H9 (cell line): ENCODE measurements at regions not wholly inside any gene's neighbourhood (a gene's known extent, or its start where the extent isn't known, plus 50 kb on each side); places are given as distances from the start of the nearest gene placed in this dataset.

ENCODE experiments used
- DNase-seq: peaks from one replicate; pipeline ENCODE4 v3.0.0-alpha.2; 2017
- H2AFZ ChIP-seq: one replicate; pipeline ENCODE4 v1.6.1; 2013; ENCODE audit warnings: mild to moderate bottlenecking, low read length, control low read depth, moderate library complexity
- H2AK5ac ChIP-seq: 2 replicates; pipeline ENCODE4 v1.6.1; 2013; ENCODE audit warnings: low read length, control low read depth, mixed read lengths; ENCODE audit not compliant: insufficient read length
- H2BK120ac ChIP-seq: one replicate; pipeline ENCODE4 v1.6.1; 2013; ENCODE audit warnings: low read depth, mild to moderate bottlenecking, low read length, control low read depth, inconsistent platforms; ENCODE audit not compliant: poor library complexity, severe bottlenecking
- H2BK12ac ChIP-seq: 2 replicates; pipeline ENCODE4 v1.6.1; 2013; ENCODE audit warnings: low read length, control low read depth, mixed read lengths, low read depth; ENCODE audit not compliant: insufficient read length
- H2BK15ac ChIP-seq: 2 replicates; pipeline ENCODE4 v1.6.1; 2013; ENCODE audit warnings: low read depth, low read length, control low read depth
- H2BK20ac ChIP-seq: one replicate; pipeline ENCODE4 v1.6.1; 2013; ENCODE audit warnings: low read depth, mild to moderate bottlenecking, low read length, control low read depth, inconsistent platforms; ENCODE audit not compliant: poor library complexity, severe bottlenecking
- H2BK5ac ChIP-seq: 2 replicates; pipeline ENCODE4 v1.6.1; 2013; ENCODE audit warnings: low read length, control low read depth, mixed read lengths; ENCODE audit not compliant: insufficient read length
- H3K14ac ChIP-seq: 2 replicates; pipeline ENCODE4 v1.6.1; 2013; ENCODE audit warnings: low read length, control low read depth; ENCODE audit not compliant: insufficient read depth
- H3K18ac ChIP-seq: 2 replicates; pipeline ENCODE4 v1.6.1; 2013; ENCODE audit warnings: low read depth, mild to moderate bottlenecking, mixed read lengths, low read length, control low read depth; ENCODE audit not compliant: insufficient read length
- H3K23ac ChIP-seq: 2 replicates; pipeline ENCODE4 v1.6.1; 2013; ENCODE audit warnings: low read length, control low read depth, mixed read lengths, low read depth; ENCODE audit not compliant: insufficient read length
- H3K23me2 ChIP-seq: 2 replicates; pipeline ENCODE4 v1.6.1; 2013; ENCODE audit warnings: low read depth, mild to moderate bottlenecking, mixed read lengths, low read length, control low read depth; ENCODE audit not compliant: insufficient read length, poor library complexity, severe bottlenecking
- H3K27ac ChIP-seq: 2 replicates; pipeline ENCODE4 v1.5.1; 2013; ENCODE audit warnings: low read length, control low read depth, mixed read lengths, low read depth; ENCODE audit not compliant: insufficient read length
- H3K27me3 ChIP-seq: 2 replicates; pipeline ENCODE4 v1.6.1; 2013; ENCODE audit warnings: low read length, control low read depth, inconsistent platforms; ENCODE audit not compliant: insufficient read depth
- H3K4ac ChIP-seq: 2 replicates; pipeline ENCODE4 v1.6.1; 2013; ENCODE audit warnings: low read depth, mild to moderate bottlenecking, control low read depth, inconsistent platforms, low read length, moderate library complexity
- H3K4me1 ChIP-seq: 2 replicates; pipeline ENCODE4 v1.6.1; 2013; ENCODE audit warnings: low read length, control low read depth, inconsistent platforms; ENCODE audit not compliant: insufficient read depth
- H3K4me2 ChIP-seq: 2 replicates; pipeline ENCODE4 v1.6.1; 2013; ENCODE audit warnings: low read length, control low read depth, mixed read lengths; ENCODE audit not compliant: insufficient read length, insufficient read depth
- H3K56ac ChIP-seq: 2 replicates; pipeline ENCODE4 v1.6.1; 2013; ENCODE audit warnings: low read depth, mild to moderate bottlenecking, mixed read lengths, low read length, control low read depth; ENCODE audit not compliant: insufficient read length
- H3K79me1 ChIP-seq: 2 replicates; pipeline ENCODE4 v1.6.1; 2013; ENCODE audit warnings: low read depth, mild to moderate bottlenecking, moderate library complexity, low read length, control low read depth, inconsistent platforms; ENCODE audit not compliant: insufficient read depth, poor library complexity, severe bottlenecking
- H3K79me2 ChIP-seq: 2 replicates; pipeline ENCODE4 v1.6.1; 2013; ENCODE audit warnings: low read length, control low read depth, inconsistent platforms; ENCODE audit not compliant: insufficient read depth
- H3K9ac ChIP-seq: 2 replicates; pipeline ENCODE4 v1.6.1; 2013; ENCODE audit warnings: low read length, control low read depth, mixed read lengths; ENCODE audit not compliant: insufficient read length; ENCODE audit errors: extremely low read depth
- H3K9me3 ChIP-seq: one replicate; pipeline ENCODE4 v1.6.1; 2013; ENCODE audit warnings: low read depth, low read length, inconsistent platforms; ENCODE audit not compliant: control insufficient read depth
- H3T11ph ChIP-seq: one replicate; pipeline ENCODE4 v1.6.1; 2013; ENCODE audit warnings: mild to moderate bottlenecking, low read length, control low read depth, inconsistent platforms
- H4K20me1 ChIP-seq: one replicate; pipeline ENCODE4 v1.6.1; 2013; ENCODE audit not compliant: control insufficient read depth, insufficient read length, insufficient read depth
- H4K5ac ChIP-seq: 2 replicates; pipeline ENCODE4 v1.6.1; 2013; ENCODE audit warnings: low read depth, mild to moderate bottlenecking, mixed read lengths, low read length, control low read depth; ENCODE audit not compliant: insufficient read length
- H4K8ac ChIP-seq: replicated peaks from 2 replicates; pipeline ENCODE4 v1.6.1; 2013; ENCODE audit warnings: low read length, control low read depth, mixed read lengths, low read depth; ENCODE audit not compliant: insufficient read length
- H4K91ac ChIP-seq: 2 replicates; pipeline ENCODE4 v1.6.1; 2013; ENCODE audit warnings: low read depth, mild to moderate bottlenecking, moderate library complexity, mixed read lengths, low read length, control low read depth; ENCODE audit not compliant: insufficient read length
- H3K27ac Mint-ChIP-seq, 3 experiments: 2 replicates in 2 of 3; 3 replicates in 1 of 3; pipeline ENCODE4 v1.8.0; 2020 to 2021; ENCODE audit warnings: mixed read lengths in 3 of 3, mild to moderate bottlenecking in 1 of 3, moderate library complexity in 1 of 3
- H3K27me3 Mint-ChIP-seq: 2 replicates; pipeline ENCODE4 v1.8.0; 2021; ENCODE audit warnings: low read depth, mild to moderate bottlenecking, moderate library complexity, mixed read lengths
- H3K36me3 Mint-ChIP-seq, 3 experiments: 2 replicates in 2 of 3; 3 replicates in 1 of 3; pipeline ENCODE4 v1.8.0; 2020 to 2021; ENCODE audit warnings: low read depth in 3 of 3, mixed read lengths in 3 of 3; ENCODE audit not compliant: insufficient read depth in 1 of 3
- H3K4me1 Mint-ChIP-seq, 2 experiments: 2 replicates each; pipeline ENCODE4 v1.8.0; 2020; ENCODE audit warnings: mixed read lengths in 2 of 2
- H3K4me3 Mint-ChIP-seq, 2 experiments: 2 replicates in 1 of 2; 3 replicates in 1 of 2; pipeline ENCODE4 v1.8.0; 2020 to 2021; ENCODE audit warnings: mild to moderate bottlenecking in 2 of 2, mixed read lengths in 2 of 2, moderate library complexity in 1 of 2
- H3K9me3 Mint-ChIP-seq, 2 experiments: 2 replicates in 1 of 2; 3 replicates in 1 of 2; pipeline ENCODE4 v1.8.0; 2020; ENCODE audit warnings: mild to moderate bottlenecking in 2 of 2, mixed read lengths in 2 of 2, moderate library complexity in 1 of 2
- CTCF ChIP-seq: fragments of 200-600 bp; sonication (generic); conservative IDR thresholded peaks from 3 replicates; pipeline ENCODE4 v1.8.0; 2021; ENCODE audit warnings: antibody characterized with exemption, mild to moderate bottlenecking
- WGBS: extraction: QIAGEN DNeasy Blood & Tissue Kit; methylation state at CpG from one replicate; pipeline ENCODE4 v1.1.7; 2013; ENCODE audit warnings: missing lambda C conversion rate, low lambda C conversion rate, mixed read lengths; ENCODE audit not compliant: insufficient read length; ENCODE audit errors: extremely low coverage; 5-methylcytosine and 5-hydroxymethylcytosine counted together

DNA sequence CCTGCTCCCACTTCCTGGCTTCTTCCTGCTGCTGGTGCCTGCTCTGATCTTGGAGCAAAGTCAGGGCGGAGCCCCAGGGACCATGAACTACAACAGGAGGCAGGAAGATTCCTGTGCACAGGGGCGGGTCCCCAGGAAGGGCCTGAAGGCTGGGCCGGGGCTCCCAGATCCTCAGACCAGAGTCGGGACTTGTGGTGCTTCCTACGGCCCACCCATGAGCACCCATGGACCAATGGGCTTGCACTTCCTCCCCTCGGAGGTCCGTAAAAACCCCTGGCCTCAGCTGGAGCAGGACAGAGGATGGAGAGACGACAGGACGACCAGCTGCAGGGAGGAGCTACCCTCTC is 1287.1 kb downstream of the TMEM121 start:
- Histone ChIP-seq H2BK15ac (no peak overlapping the region), H3K27me3 (no peaks in the 10 kb centered on the region), H4K20me1 (no peaks in the 10 kb centered on the region), H3K23ac (no peak overlapping the region), H3K4me2 (no peak overlapping the region), H3K56ac (no peak overlapping the region), H2BK12ac (no peak overlapping the region), H3K79me2 (no peaks in the 10 kb centered on the region), H3K79me1 (no peaks in the 10 kb centered on the region), H3K4me1 (no peaks in the 10 kb centered on the region), H3K23me2 (no peaks in the 10 kb centered on the region), H3K9me3 (peaks cover 75% of the 10 kb centered on the region), H2BK120ac (no peak overlapping the region), H2AFZ (no peak overlapping the region), H2BK5ac (no peak overlapping the region), H4K8ac (no peak overlapping the region), H4K91ac (no peak overlapping the region), H3K9ac (no peak overlapping the region), H4K5ac (no peak overlapping the region), H2BK20ac (no peak overlapping the region), H3K14ac (no peak overlapping the region), H3K18ac (no peak overlapping the region), H2AK5ac (no peak overlapping the region), H3T11ph (no peak overlapping the region), H3K27ac (no peak overlapping the region), H3K4ac (no peak overlapping the region)
- TF ChIP-seq CTCF: no peak
- H3K36me3 Mint-ChIP-seq: peaks cover 9 to 36% (median 18%) of the 10 kb centered on the region in 3 experiments; a peak in 6 of 7 replicates
- no peak for DNase-seq
- WGBS: no CpG with 5 or more reads among the region's 9 CpGs
- H3K9me3 Mint-ChIP-seq: peaks cover 81 to 91% of the 10 kb centered on the region in 2 experiments
- H3K27me3 Mint-ChIP-seq: no peaks in the 10 kb centered on the region; the same call in 1 of the 2 replicates
- no peak overlapping the region for H3K27ac Mint-ChIP-seq
- H3K4me1 Mint-ChIP-seq: no peaks in the 10 kb centered on the region
- H3K4me3 Mint-ChIP-seq: no peak overlapping the region
